Activated naive CD4-positive, alpha-beta T cell treated with anti-CD3 and anti-CD28 coated beads, Interleukin-2, amount 50 U/mL, for 24 hours (primary cell): ENCODE measurements at regions not wholly inside any gene's neighbourhood (a gene's known extent, or its start where the extent isn't known, plus 50 kb on each side); places are given as distances from the start of the nearest gene placed in this dataset.

Experiments used
- H3K27ac Mint-ChIP-seq: one replicate; pipeline ENCODE4 v1.8.0; 2021; ENCODE audit warnings: mild to moderate bottlenecking, mixed read lengths
- H3K27me3 Mint-ChIP-seq: one replicate; pipeline ENCODE4 v1.8.0; 2021; ENCODE audit warnings: mixed read lengths
- H3K36me3 Mint-ChIP-seq: one replicate; pipeline ENCODE4 v1.8.0; 2021; ENCODE audit warnings: mixed read lengths
- H3K4me1 Mint-ChIP-seq: one replicate; pipeline ENCODE4 v1.8.0; 2021; ENCODE audit warnings: mixed read lengths
- H3K4me3 Mint-ChIP-seq: one replicate; pipeline ENCODE4 v1.8.0; 2021; ENCODE audit warnings: mild to moderate bottlenecking, mixed read lengths
- H3K9me3 Mint-ChIP-seq: one replicate; pipeline ENCODE4 v1.8.0; 2021; ENCODE audit warnings: mixed read lengths

- Mint-ChIP-seq H3K9me3 (peaks cover 9% of the 10 kb centered on the region), H3K4me1 (peaks cover 49% of the 10 kb centered on the region), H3K36me3 (peaks cover 3% of the 10 kb centered on the region), H3K27ac (peak overlapping the region; percentile 100), H3K4me3 (peak overlapping the region; percentile 53), H3K27me3 (no peaks in the 10 kb centered on the region)
Observed at GRCh38 chr18:38941711-38942561, 1376.3 kb upstream of the CELF4 start.

GRCh38 chr18:38940863-38941531 lies 1375.4 kb upstream of the CELF4 start:
- Mint-ChIP-seq H3K27ac (peak overlapping the region; percentile 100), H3K27me3 (no peaks in the 10 kb centered on the region), H3K4me3 (peak overlapping the region; percentile 71), H3K4me1 (peaks cover 51% of the 10 kb centered on the region), H3K9me3 (peaks cover 9% of the 10 kb centered on the region), H3K36me3 (peaks cover 3% of the 10 kb centered on the region)

- peaks cover 56% of the 10 kb centered on the region for H3K4me1 Mint-ChIP-seq
- peaks cover 9% of the 10 kb centered on the region for H3K9me3 Mint-ChIP-seq
Observed at GRCh38 chr18:38940475-38940862, 1374.9 kb upstream of the CELF4 start.

GRCh38 chr18:38933910-38934510 lies 1368.4 kb upstream of the CELF4 start:
- Mint-ChIP-seq H3K36me3 (no peaks in the 10 kb centered on the region), H3K27ac (peak overlapping the region; percentile 76), H3K4me1 (peaks cover 36% of the 10 kb centered on the region), H3K27me3 (no peaks in the 10 kb centered on the region), H3K4me3 (no peak overlapping the region), H3K9me3 (peaks cover 6% of the 10 kb centered on the region)

More at GRCh38 chr18:38940475-38940862, 1374.9 kb upstream of the CELF4 start:
- peaks cover 3% of the 10 kb centered on the region for H3K36me3 Mint-ChIP-seq
- H3K27ac Mint-ChIP-seq, result peak overlapping the region; percentile 100
- no peaks in the 10 kb centered on the region for H3K27me3 Mint-ChIP-seq
- peak overlapping the region; percentile 71 for H3K4me3 Mint-ChIP-seq

- Mint-ChIP-seq H3K4me1 (peaks cover 29% of the 10 kb centered on the region), H3K27ac (peak overlapping the region; percentile 36), H3K4me3 (peak overlapping the region; percentile 26), H3K9me3 (peaks cover 6% of the 10 kb centered on the region), H3K27me3 (no peaks in the 10 kb centered on the region), H3K36me3 (no peaks in the 10 kb centered on the region)
Observed at GRCh38 chr18:38933322-38933721, 1367.7 kb upstream of the CELF4 start.

GRCh38 chr18:38932752-38933151 lies 1367.2 kb upstream of the CELF4 start:
- Mint-ChIP-seq H3K27ac (no peak overlapping the region), H3K4me3 (no peak overlapping the region), H3K4me1 (peaks cover 27% of the 10 kb centered on the region)

GRCh38 chr18:38931754-38932050 lies 1366.1 kb upstream of the CELF4 start:
- H3K27ac Mint-ChIP-seq, result no peak overlapping the region
- H3K4me3 Mint-ChIP-seq, result no peak overlapping the region
- H3K36me3 Mint-ChIP-seq, result no peaks in the 10 kb centered on the region
- H3K27me3 Mint-ChIP-seq, result no peaks in the 10 kb centered on the region
- peaks cover 27% of the 10 kb centered on the region for H3K4me1 Mint-ChIP-seq
- H3K9me3 Mint-ChIP-seq, result peaks cover 6% of the 10 kb centered on the region

More at GRCh38 chr18:38932752-38933151, 1367.2 kb upstream of the CELF4 start:
- Mint-ChIP-seq H3K36me3 (no peaks in the 10 kb centered on the region), H3K9me3 (peaks cover 6% of the 10 kb centered on the region), H3K27me3 (no peaks in the 10 kb centered on the region)

- Mint-ChIP-seq H3K9me3 (peaks cover 6% of the 10 kb centered on the region), H3K4me1 (peaks cover 27% of the 10 kb centered on the region), H3K27me3 (no peaks in the 10 kb centered on the region), H3K27ac (no peak overlapping the region), H3K36me3 (no peaks in the 10 kb centered on the region), H3K4me3 (no peak overlapping the region)
Observed at GRCh38 chr18:38930881-38931753, 1365.5 kb upstream of the CELF4 start.

GRCh38 chr18:38923540-38923939 lies 1357.9 kb upstream of the CELF4 start:
- no peak overlapping the region for H3K27ac Mint-ChIP-seq
- H3K27me3 Mint-ChIP-seq, result peaks cover 1% of the 10 kb centered on the region
- H3K36me3 Mint-ChIP-seq, result no peaks in the 10 kb centered on the region
- no peaks in the 10 kb centered on the region for H3K4me1 Mint-ChIP-seq
- no peaks in the 10 kb centered on the region for H3K9me3 Mint-ChIP-seq
- no peak overlapping the region for H3K4me3 Mint-ChIP-seq

GRCh38 chr18:38923126-38923525 lies 1357.5 kb upstream of the CELF4 start:
- Mint-ChIP-seq H3K36me3 (no peaks in the 10 kb centered on the region), H3K9me3 (no peaks in the 10 kb centered on the region), H3K4me1 (no peaks in the 10 kb centered on the region), H3K27me3 (peaks cover 1% of the 10 kb centered on the region), H3K27ac (no peak overlapping the region), H3K4me3 (no peak overlapping the region)

GRCh38 chr18:38909972-38910371 lies 1344.4 kb upstream of the CELF4 start:
- Mint-ChIP-seq H3K4me1 (no peaks in the 10 kb centered on the region), H3K27me3 (no peaks in the 10 kb centered on the region), H3K36me3 (no peaks in the 10 kb centered on the region), H3K27ac (no peak overlapping the region), H3K9me3 (no peaks in the 10 kb centered on the region), H3K4me3 (no peak overlapping the region)

- H3K4me1 Mint-ChIP-seq, result no peaks in the 10 kb centered on the region
- H3K9me3 Mint-ChIP-seq, result no peaks in the 10 kb centered on the region
- no peaks in the 10 kb centered on the region for H3K36me3 Mint-ChIP-seq
- no peaks in the 10 kb centered on the region for H3K27me3 Mint-ChIP-seq
- H3K27ac Mint-ChIP-seq, result no peak overlapping the region
- no peak overlapping the region for H3K4me3 Mint-ChIP-seq
Observed at GRCh38 chr18:38902796-38903195, 1337.2 kb upstream of the CELF4 start.

- no peak overlapping the region for H3K4me3 Mint-ChIP-seq
- H3K9me3 Mint-ChIP-seq, result no peaks in the 10 kb centered on the region
- H3K36me3 Mint-ChIP-seq, result no peaks in the 10 kb centered on the region
- H3K27me3 Mint-ChIP-seq, result no peaks in the 10 kb centered on the region
- no peaks in the 10 kb centered on the region for H3K4me1 Mint-ChIP-seq
- H3K27ac Mint-ChIP-seq, result no peak overlapping the region
Observed at GRCh38 chr18:38900445-38900844, 1334.8 kb upstream of the CELF4 start.

GRCh38 chr18:38900031-38900430 lies 1334.4 kb upstream of the CELF4 start:
- Mint-ChIP-seq H3K9me3 (no peaks in the 10 kb centered on the region), H3K27me3 (no peaks in the 10 kb centered on the region), H3K4me1 (no peaks in the 10 kb centered on the region), H3K4me3 (no peak overlapping the region), H3K27ac (no peak overlapping the region), H3K36me3 (no peaks in the 10 kb centered on the region)

- Mint-ChIP-seq H3K9me3 (no peaks in the 10 kb centered on the region), H3K4me1 (no peaks in the 10 kb centered on the region), H3K4me3 (no peak overlapping the region), H3K27me3 (no peaks in the 10 kb centered on the region), H3K36me3 (no peaks in the 10 kb centered on the region), H3K27ac (no peak overlapping the region)
Observed at GRCh38 chr18:38899252-38899651, 1333.7 kb upstream of the CELF4 start.
